GM23338 (cell line): ENCODE measurements at regions not wholly inside any gene's neighbourhood (a gene's known extent, or its start where the extent isn't known, plus 50 kb on each side); places are given as distances from the start of the nearest gene placed in this dataset.

Experiments used
- ATAC-seq: fragments of 200-7000 bp; cut with Tn5 transposase; 3 replicates; pipeline ENCODE4 v1.9.1; 2020
- DNase-seq: peaks from one replicate; pipeline ENCODE4 v3.0.0-alpha.2; 2015; ENCODE audit warnings: low spot score
- H2AFZ ChIP-seq: fragments of 200-600 bp; sonication (generic); 2 replicates; pipeline ENCODE4 v1.8.0; 2016; ENCODE audit warnings: antibody characterized with exemption, mild to moderate bottlenecking, moderate library complexity
- H3F3A ChIP-seq: fragments of 200-600 bp; sonication (generic); replicated peaks from 2 replicates; pipeline ENCODE4 v1.8.0; 2017; ENCODE audit warnings: antibody characterized with exemption, mixed run types, low read depth
- H3K27ac ChIP-seq: fragments of 200-600 bp; sonication (generic); 2 replicates; pipeline ENCODE4 v1.6.1; 2016; ENCODE audit warnings: low read depth
- H3K27me3 ChIP-seq: fragments of 200-600 bp; sonication (generic); 2 replicates; pipeline ENCODE4 v1.8.0; 2016; ENCODE audit warnings: mild to moderate bottlenecking, mixed run types, moderate library complexity; ENCODE audit not compliant: insufficient read depth
- H3K36me3 ChIP-seq: fragments of 200-600 bp; sonication (generic); 2 replicates; pipeline ENCODE4 v1.8.0; 2016; ENCODE audit warnings: mild to moderate bottlenecking; ENCODE audit not compliant: insufficient read depth
- H3K4me1 ChIP-seq: fragments of 200-600 bp; sonication (generic); 2 replicates; pipeline ENCODE4 v1.8.0; 2016; ENCODE audit warnings: mild to moderate bottlenecking, moderate library complexity; ENCODE audit not compliant: insufficient read depth
- H3K4me2 ChIP-seq: fragments of 200-600 bp; sonication (generic); 2 replicates; pipeline ENCODE4 v1.7.1; 2017; ENCODE audit warnings: mixed run types
- H3K4me3 ChIP-seq: fragments of 200-600 bp; sonication (generic); 2 replicates; pipeline ENCODE4 v1.6.1; 2016; ENCODE audit warnings: mixed run types
- H3K79me2 ChIP-seq: fragments of 200-600 bp; sonication (generic); replicated peaks from 2 replicates; pipeline ENCODE4 v1.8.0; 2017; ENCODE audit warnings: mild to moderate bottlenecking; ENCODE audit not compliant: insufficient read depth
- H3K9me2 ChIP-seq: fragments of 200-600 bp; sonication (generic); 2 replicates; pipeline ENCODE4 v1.8.0; 2017; ENCODE audit not compliant: insufficient read depth
- H4K20me1 ChIP-seq: fragments of 200-600 bp; sonication (generic); replicated peaks from 2 replicates; pipeline ENCODE4 v1.8.0; 2017; ENCODE audit warnings: mild to moderate bottlenecking; ENCODE audit not compliant: insufficient read depth
- H3K27ac Mint-ChIP-seq: 2 replicates; pipeline ENCODE4 v1.8.0; 2020; ENCODE audit warnings: inconsistent platforms, mild to moderate bottlenecking, moderate library complexity, mixed read lengths
- H3K27me3 Mint-ChIP-seq: 3 replicates; pipeline ENCODE4 v1.8.0; 2022; ENCODE audit warnings: low read depth, mild to moderate bottlenecking, moderate library complexity, mixed read lengths, inconsistent platforms; ENCODE audit not compliant: insufficient read depth, poor library complexity
- H3K36me3 Mint-ChIP-seq: 3 replicates; pipeline ENCODE4 v1.8.0; 2021; ENCODE audit warnings: low read depth, mild to moderate bottlenecking, inconsistent platforms, moderate library complexity, mixed read lengths
- H3K4me1 Mint-ChIP-seq: 3 replicates; pipeline ENCODE4 v1.8.0; 2020; ENCODE audit warnings: mild to moderate bottlenecking, inconsistent platforms, mixed read lengths
- H3K4me3 Mint-ChIP-seq: 3 replicates; pipeline ENCODE4 v1.8.0; 2021; ENCODE audit warnings: moderate library complexity, mild to moderate bottlenecking, inconsistent platforms, mixed read lengths
- H3K9me3 Mint-ChIP-seq: 3 replicates; pipeline ENCODE4 v1.8.0; 2020; ENCODE audit warnings: moderate library complexity, mild to moderate bottlenecking, inconsistent platforms, mixed read lengths
- CREB1 ChIP-seq: fragments of 250-450 bp; sonication (Bioruptor Pico); IDR thresholded peaks from 2 replicates; pipeline ENCODE4 v1.5.0; 2020; ENCODE audit warnings: low read depth, mild to moderate bottlenecking, moderate library complexity
- CTCF ChIP-seq, 2 experiments: fragments of 200-600 bp in 1 of 2; sonication (generic) in 1 of 2; conservative IDR thresholded peaks; 2 replicates each; pipeline versions ENCODE4 v1.5.1 to v1.6.1; 2016 to 2017; ENCODE audit warnings: antibody characterized with exemption in 2 of 2, low read depth in 2 of 2, mild to moderate bottlenecking in 2 of 2, moderate library complexity in 1 of 2
- ETS1 ChIP-seq: IDR thresholded peaks from 2 replicates; pipeline ENCODE4 v1.6.1; 2016; ENCODE audit warnings: antibody characterized with exemption
- EZH2 ChIP-seq: fragments of 200-600 bp; sonication (generic); IDR thresholded peaks from one replicate; pipeline ENCODE4 v1.8.0; 2017; ENCODE audit warnings: antibody characterized with exemption, mild to moderate bottlenecking, low read depth; ENCODE audit not compliant: unreplicated experiment
- EZH2phosphoT487 ChIP-seq: fragments of 200-600 bp; sonication (generic); IDR thresholded peaks from one replicate; pipeline ENCODE4 v1.8.1; 2018; ENCODE audit warnings: antibody characterized with exemption; ENCODE audit not compliant: unreplicated experiment
- JUNB ChIP-seq: IDR thresholded peaks from one replicate; pipeline ENCODE4 v1.6.1; 2016; ENCODE audit warnings: antibody characterized with exemption; ENCODE audit not compliant: unreplicated experiment
- NANOG ChIP-seq: IDR thresholded peaks from 2 replicates; pipeline ENCODE4 v1.6.1; 2016; ENCODE audit warnings: antibody characterized with exemption, borderline replicate concordance
- REST ChIP-seq: IDR thresholded peaks from one replicate; pipeline ENCODE4 v1.6.1; 2018; ENCODE audit warnings: antibody characterized with exemption; ENCODE audit not compliant: unreplicated experiment
- ZNF114 ChIP-seq: fragments of 250-450 bp; sonication (Bioruptor Pico); IDR thresholded peaks from 2 replicates; pipeline ENCODE4 v1.5.0; 2020; ENCODE audit warnings: mild to moderate bottlenecking, moderate library complexity
- ZNF331 ChIP-seq: fragments of 250-450 bp; sonication (Bioruptor Pico); IDR thresholded peaks from 2 replicates; pipeline ENCODE4 v1.5.0; 2020; ENCODE audit warnings: low read depth, mild to moderate bottlenecking, moderate library complexity

- TF ChIP-seq EZH2 = no peak
- no peak for TF ChIP-seq NANOG
- TF ChIP-seq CTCF (conservative IDR thresholded peaks at IDR 0.05; ENCODE audit: low read depth in 2 of 2) = no peak
- no peak for TF ChIP-seq CREB1 (CRISPR knock-in tag)
- TF ChIP-seq REST = no peak
- no peak for TF ChIP-seq ZNF114 (CRISPR knock-in tag)
Measured at GRCh38 chr6:40688214-40688761, 101.1 kb upstream of the LRFN2 start (continued).

- Histone ChIP-seq H3K4me1 (no peaks in the 10 kb centered on the region), H2AFZ (no peak overlapping the region), H3K79me2 (no peaks in the 10 kb centered on the region), H3K36me3 (no peaks in the 10 kb centered on the region), H4K20me1 (no peaks in the 10 kb centered on the region), H3K27me3 (no peaks in the 10 kb centered on the region), H3F3A (no peaks in the 10 kb centered on the region), H3K4me2 (no peak overlapping the region), H3K9me2 (no peaks in the 10 kb centered on the region), H3K4me3 (no peak overlapping the region), H3K27ac (no peak overlapping the region)
- no peak for ATAC-seq
- Mint-ChIP-seq H3K27me3 (peaks cover 8% of the 10 kb centered on the region), H3K27ac (no peak overlapping the region), H3K9me3 (peaks cover 4% of the 10 kb centered on the region; the same call in 2 of the 3 replicates), H3K4me3 (no peak overlapping the region), H3K36me3 (0 out of 3 replicates have a peak, but pooled peaks cover 2% of the 10 kb centered on the region), H3K4me1 (no peaks in the 10 kb centered on the region; the same call in 2 of the 3 replicates)
- no peak for DNase-seq
- TF ChIP-seq CTCF (conservative IDR thresholded peaks at IDR 0.05; ENCODE audit: low read depth in 2 of 2) (no peak), ZNF114 (CRISPR knock-in tag) (no peak), EZH2 (no peak), ETS1 (no peak), ZNF331 (no peak), JUNB (no peak), REST (no peak), CREB1 (CRISPR knock-in tag) (no peak), EZH2phosphoT487 (no peak)
Measured at GRCh38 chr6:40685862-40686261, 98.7 kb upstream of the LRFN2 start.
